ENCODE measurements at regions not wholly inside any gene's neighbourhood (a gene's known extent, or its start where the extent isn't known, plus 50 kb on each side); places are given as distances from the start of the nearest gene placed in this dataset.

DNA sequence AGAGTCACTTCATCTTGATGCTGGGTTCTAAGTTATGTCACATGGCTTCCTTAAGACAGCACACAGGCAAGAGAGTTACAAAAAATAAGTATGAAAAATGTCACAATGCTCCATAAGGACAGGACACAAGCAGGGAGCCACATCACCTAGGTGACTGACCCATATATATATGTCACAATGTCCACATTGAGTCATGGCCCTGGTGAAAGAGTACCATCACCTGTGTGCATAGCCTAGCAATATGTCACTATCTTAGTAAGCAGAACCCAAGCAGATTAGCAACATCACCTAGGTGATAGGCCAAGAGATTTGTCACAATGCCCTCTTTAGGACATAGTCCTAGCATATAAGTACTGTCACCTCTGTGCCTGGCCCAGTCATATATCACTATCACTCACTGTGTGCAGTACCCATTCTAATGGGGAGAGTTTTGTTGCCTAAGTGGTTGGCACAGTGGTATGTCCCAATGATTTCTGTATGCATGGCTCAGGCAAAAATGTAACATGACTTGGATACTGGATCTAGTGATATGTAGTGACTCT, 1012.0 kb upstream of the AMELY start:
- DNase-seq: no peak
- no peaks in the 10 kb centered on the region for H3K36me3 Mint-ChIP-seq (ENCODE audit: low read depth)
- H3K4me1 ChIP-seq (ENCODE audit: control insufficient read depth, insufficient read depth, low read length): no peaks in the 10 kb centered on the region
- no peaks in the 10 kb centered on the region for H3K9me3 Mint-ChIP-seq
- H3K27ac Mint-ChIP-seq: no peak overlapping the region
- no peak overlapping the region for H3K4me3 Mint-ChIP-seq
- no peaks in the 10 kb centered on the region for H3K27me3 Mint-ChIP-seq (ENCODE audit: insufficient read depth)
- TF ChIP-seq, protein P1, sequence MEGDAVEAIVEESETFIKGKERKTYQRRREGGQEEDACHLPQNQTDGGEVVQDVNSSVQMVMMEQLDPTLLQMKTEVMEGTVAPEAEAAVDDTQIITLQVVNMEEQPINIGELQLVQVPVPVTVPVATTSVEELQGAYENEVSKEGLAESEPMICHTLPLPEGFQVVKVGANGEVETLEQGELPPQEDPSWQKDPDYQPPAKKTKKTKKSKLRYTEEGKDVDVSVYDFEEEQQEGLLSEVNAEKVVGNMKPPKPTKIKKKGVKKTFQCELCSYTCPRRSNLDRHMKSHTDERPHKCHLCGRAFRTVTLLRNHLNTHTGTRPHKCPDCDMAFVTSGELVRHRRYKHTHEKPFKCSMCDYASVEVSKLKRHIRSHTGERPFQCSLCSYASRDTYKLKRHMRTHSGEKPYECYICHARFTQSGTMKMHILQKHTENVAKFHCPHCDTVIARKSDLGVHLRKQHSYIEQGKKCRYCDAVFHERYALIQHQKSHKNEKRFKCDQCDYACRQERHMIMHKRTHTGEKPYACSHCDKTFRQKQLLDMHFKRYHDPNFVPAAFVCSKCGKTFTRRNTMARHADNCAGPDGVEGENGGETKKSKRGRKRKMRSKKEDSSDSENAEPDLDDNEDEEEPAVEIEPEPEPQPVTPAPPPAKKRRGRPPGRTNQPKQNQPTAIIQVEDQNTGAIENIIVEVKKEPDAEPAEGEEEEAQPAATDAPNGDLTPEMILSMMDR (conservative IDR thresholded peaks at IDR 0.05): no peak
- no peaks in the 10 kb centered on the region for H3K27me3 ChIP-seq (ENCODE audit: control insufficient read depth, insufficient read depth, low read length, poor library complexity, severe bottlenecking)
- H3K9ac ChIP-seq (ENCODE audit: extremely low read depth, low read length, poor library complexity, severe bottlenecking): no peak overlapping the region
- H3K27ac ChIP-seq (ENCODE audit: low read depth, low read length): no peak overlapping the region
- no peak overlapping the region for H3K4me3 ChIP-seq (ENCODE audit: low read length)
- H3K9me3 ChIP-seq (ENCODE audit: control insufficient read depth, low read length): no peaks in the 10 kb centered on the region
- no peaks in the 10 kb centered on the region for H3K4me1 Mint-ChIP-seq
- no peaks in the 10 kb centered on the region for H3K36me3 ChIP-seq (ENCODE audit: control insufficient read depth, insufficient read depth, low read length)

DNA sequence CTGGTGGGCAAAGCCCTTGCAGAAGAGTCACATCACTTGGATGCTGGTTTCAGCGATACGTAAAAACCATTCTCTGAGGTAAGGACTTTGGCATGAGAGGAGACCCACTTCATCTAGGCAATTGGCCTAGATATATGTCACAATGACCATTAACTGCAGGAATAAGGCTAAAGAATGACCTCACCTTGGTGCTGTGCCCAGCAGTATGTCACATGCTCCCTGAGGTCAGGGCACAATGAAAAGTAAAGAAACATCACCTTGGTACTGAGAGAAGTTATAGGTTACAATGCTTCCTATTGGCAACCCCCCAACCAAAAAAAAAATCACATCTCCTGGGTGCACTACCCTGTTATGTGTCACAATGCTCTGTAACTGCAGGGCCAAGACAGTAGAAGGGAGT, 1008.8 kb upstream of the AMELY start:
- Mint-ChIP-seq H3K27ac (no peak overlapping the region), H3K4me3 (no peak overlapping the region), H3K9me3 (no peaks in the 10 kb centered on the region), H3K27me3 (ENCODE audit: insufficient read depth) (no peaks in the 10 kb centered on the region), H3K4me1 (no peaks in the 10 kb centered on the region), H3K36me3 (ENCODE audit: low read depth) (no peaks in the 10 kb centered on the region)
- 90 to 94% methylated on average over 2 of the region's 2 CpGs for WGBS, 2 experiments (ENCODE audit: insufficient coverage in 1 of 2, insufficient read length in 1 of 2)
- H3K9ac ChIP-seq (ENCODE audit: extremely low read depth, low read length, poor library complexity, severe bottlenecking): no peak overlapping the region
- H3K4me1 ChIP-seq (ENCODE audit: control insufficient read depth, insufficient read depth, low read length): no peaks in the 10 kb centered on the region
- no peak overlapping the region for H3K4me3 ChIP-seq (ENCODE audit: low read length)
- TF ChIP-seq, protein P1 (conservative IDR thresholded peaks at IDR 0.05): no peak
- no peak for DNase-seq
- no peaks in the 10 kb centered on the region for H3K27me3 ChIP-seq (ENCODE audit: control insufficient read depth, insufficient read depth, low read length, poor library complexity, severe bottlenecking)
- H3K36me3 ChIP-seq (ENCODE audit: control insufficient read depth, insufficient read depth, low read length): no peaks in the 10 kb centered on the region
- no peak overlapping the region for H3K27ac ChIP-seq (ENCODE audit: low read depth, low read length)
- H3K9me3 ChIP-seq (ENCODE audit: control insufficient read depth, low read length): no peaks in the 10 kb centered on the region

DNA sequence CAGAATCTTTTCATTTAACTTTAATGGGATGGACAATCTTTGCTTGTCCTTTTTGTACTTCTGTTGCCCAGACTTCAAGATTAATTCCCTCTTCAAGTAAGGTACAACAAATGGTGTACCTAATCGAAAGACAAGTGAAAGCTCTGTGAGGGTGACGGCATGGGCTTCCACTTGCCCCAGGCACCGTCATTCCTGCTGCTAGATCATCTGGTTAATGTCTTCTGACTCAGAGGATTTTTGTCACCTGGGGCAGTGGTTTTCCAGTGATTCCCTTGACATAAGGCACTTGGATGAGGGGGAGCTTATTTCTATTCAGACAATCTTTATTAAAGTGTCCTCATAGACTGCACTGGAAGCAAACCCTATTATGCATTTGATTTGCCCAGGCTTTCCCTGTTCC, 977.0 kb upstream of the AMELY start:
- no peaks in the 10 kb centered on the region for H3K36me3 Mint-ChIP-seq (ENCODE audit: low read depth)
- 93 to 100% methylated on average over 3 of the region's 3 CpGs for WGBS, 2 experiments (ENCODE audit: insufficient coverage in 1 of 2, insufficient read length in 1 of 2)

More for the DNA sequence above, 977.0 kb upstream of the AMELY start:
- no peak overlapping the region for H3K27ac ChIP-seq (ENCODE audit: low read depth, low read length)
- no peaks in the 10 kb centered on the region for H3K4me1 ChIP-seq (ENCODE audit: control insufficient read depth, insufficient read depth, low read length)
- Mint-ChIP-seq H3K4me3 (no peak overlapping the region), H3K27ac (no peak overlapping the region), H3K4me1 (no peaks in the 10 kb centered on the region), H3K9me3 (no peaks in the 10 kb centered on the region), H3K27me3 (ENCODE audit: insufficient read depth) (no peaks in the 10 kb centered on the region)
- H3K27me3 ChIP-seq (ENCODE audit: control insufficient read depth, insufficient read depth, low read length, poor library complexity, severe bottlenecking): no peaks in the 10 kb centered on the region
- H3K9ac ChIP-seq (ENCODE audit: extremely low read depth, low read length, poor library complexity, severe bottlenecking): no peak overlapping the region
- H3K4me3 ChIP-seq (ENCODE audit: low read length): no peak overlapping the region
- TF ChIP-seq, protein P1 (conservative IDR thresholded peaks at IDR 0.05): no peak
- H3K36me3 ChIP-seq (ENCODE audit: control insufficient read depth, insufficient read depth, low read length): no peaks in the 10 kb centered on the region
- no peak for DNase-seq
- H3K9me3 ChIP-seq (ENCODE audit: control insufficient read depth, low read length): no peaks in the 10 kb centered on the region
